ENCODE measurements at regions not wholly inside any gene's neighbourhood (a gene's known extent, or its start where the extent isn't known, plus 50 kb on each side); places are given as distances from the start of the nearest gene placed in this dataset.
A peak's percentile ranks its signal among the peaks of the same experiment; 100 is the strongest.
"Not testable (repeated sequence)": the region's sequence is repeated elsewhere in the genome, so short reads cannot be mapped to it uniquely, and the experiment has no call there.

- H3K4me3 ChIP-seq (ENCODE audit: low read depth, low read length) = no peak overlapping the region
- no peaks in the 10 kb centered on the region for H3K36me3 ChIP-seq (ENCODE audit: insufficient read depth, low read length)
- H3K79me2 ChIP-seq (ENCODE audit: control insufficient read depth, insufficient read depth, low read length, unreplicated experiment) = no peaks in the 10 kb centered on the region
- no peaks in the 10 kb centered on the region for H3K4me1 ChIP-seq (ENCODE audit: control insufficient read depth, insufficient read depth, low read length, unreplicated experiment)
- H3K27ac ChIP-seq (ENCODE audit: low read depth, low read length) = no peak overlapping the region
- H3K27me3 ChIP-seq (ENCODE audit: insufficient read depth, low read length) = peaks cover 5% of the 10 kb centered on the region; the same call in 1 of the 2 replicates
- no peak overlapping the region for H2AFZ ChIP-seq (ENCODE audit: low read length, unreplicated experiment)
These were observed 57.5 kb upstream of the PLPPR5 start for GRCh38 chr1:99062192-99062591.

- H3K27me3 ChIP-seq (ENCODE audit: insufficient read depth, low read length) = peaks cover 8% of the 10 kb centered on the region
- H3K36me3 ChIP-seq (ENCODE audit: insufficient read depth, low read length) = no peaks in the 10 kb centered on the region
- H3K27ac ChIP-seq (ENCODE audit: low read depth, low read length) = no peak overlapping the region
- no peaks in the 10 kb centered on the region for H3K4me1 ChIP-seq (ENCODE audit: control insufficient read depth, insufficient read depth, low read length, unreplicated experiment)
- H3K4me3 ChIP-seq (ENCODE audit: low read depth, low read length) = no peak overlapping the region
- no peaks in the 10 kb centered on the region for H3K79me2 ChIP-seq (ENCODE audit: control insufficient read depth, insufficient read depth, low read length, unreplicated experiment)
- H2AFZ ChIP-seq (ENCODE audit: low read length, unreplicated experiment) = no peak overlapping the region
These were observed 64.5 kb upstream of the PLPPR5 start for GRCh38 chr1:99069146-99069545.

- H3K79me2 ChIP-seq (ENCODE audit: control insufficient read depth, insufficient read depth, low read length, unreplicated experiment); H3K27ac ChIP-seq (ENCODE audit: low read depth, low read length); H3K36me3 ChIP-seq (ENCODE audit: insufficient read depth, low read length); H3K4me1 ChIP-seq (ENCODE audit: control insufficient read depth, insufficient read depth, low read length, unreplicated experiment); H2AFZ ChIP-seq (ENCODE audit: low read length, unreplicated experiment); H3K4me3 ChIP-seq (ENCODE audit: low read depth, low read length): not testable (repeated sequence)
- H3K27me3 ChIP-seq (ENCODE audit: insufficient read depth, low read length) = peaks cover 32% of the 10 kb centered on the region; the same call in 1 of the 2 replicates
These were observed 73.9 kb upstream of the PLPPR5 start for GRCh38 chr1:99078529-99078928.

- Histone ChIP-seq H3K4me3 (ENCODE audit: low read depth, low read length) (no peak overlapping the region), H3K27ac (ENCODE audit: low read depth, low read length) (no peak overlapping the region), H3K79me2 (ENCODE audit: control insufficient read depth, insufficient read depth, low read length, unreplicated experiment) (no peaks in the 10 kb centered on the region), H3K4me1 (ENCODE audit: control insufficient read depth, insufficient read depth, low read length, unreplicated experiment) (no peaks in the 10 kb centered on the region), H2AFZ (ENCODE audit: low read length, unreplicated experiment) (no peak overlapping the region), H3K27me3 (ENCODE audit: insufficient read depth, low read length) (peaks cover 32% of the 10 kb centered on the region; the same call in 1 of the 2 replicates), H3K36me3 (ENCODE audit: insufficient read depth, low read length) (no peaks in the 10 kb centered on the region)
These were observed 77.7 kb upstream of the PLPPR5 start for GRCh38 chr1:99082366-99082765.

DNA sequence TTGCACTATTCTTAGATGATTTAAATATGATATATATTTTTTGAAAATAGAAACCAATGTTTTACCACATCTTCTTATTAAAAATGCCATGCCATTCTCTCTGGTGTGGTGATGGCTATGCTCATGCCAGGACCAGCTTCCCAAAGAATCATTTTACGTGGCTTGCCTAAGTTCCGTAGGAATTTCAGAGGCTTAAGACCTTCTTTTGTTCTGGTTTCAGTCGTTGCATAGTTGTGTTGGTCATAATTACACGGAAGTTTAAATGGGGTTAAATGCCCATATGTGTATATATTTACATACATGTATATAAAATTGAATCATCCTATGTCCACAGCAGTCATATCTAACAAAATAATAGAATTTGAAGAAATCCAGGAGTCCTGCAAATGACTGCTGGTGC is 78.7 kb upstream of the PLPPR5 start:
- no peak overlapping the region for H3K27ac ChIP-seq (ENCODE audit: low read depth, low read length)
- H3K4me3 ChIP-seq (ENCODE audit: low read depth, low read length) = no peak overlapping the region
- peaks cover 32% of the 10 kb centered on the region; the same call in 1 of the 2 replicates for H3K27me3 ChIP-seq (ENCODE audit: insufficient read depth, low read length)
- H3K4me1 ChIP-seq (ENCODE audit: control insufficient read depth, insufficient read depth, low read length, unreplicated experiment) = no peaks in the 10 kb centered on the region
- no peaks in the 10 kb centered on the region for H3K36me3 ChIP-seq (ENCODE audit: insufficient read depth, low read length)
- no peaks in the 10 kb centered on the region for H3K79me2 ChIP-seq (ENCODE audit: control insufficient read depth, insufficient read depth, low read length, unreplicated experiment)
- no peak overlapping the region for H2AFZ ChIP-seq (ENCODE audit: low read length, unreplicated experiment)

DNA sequence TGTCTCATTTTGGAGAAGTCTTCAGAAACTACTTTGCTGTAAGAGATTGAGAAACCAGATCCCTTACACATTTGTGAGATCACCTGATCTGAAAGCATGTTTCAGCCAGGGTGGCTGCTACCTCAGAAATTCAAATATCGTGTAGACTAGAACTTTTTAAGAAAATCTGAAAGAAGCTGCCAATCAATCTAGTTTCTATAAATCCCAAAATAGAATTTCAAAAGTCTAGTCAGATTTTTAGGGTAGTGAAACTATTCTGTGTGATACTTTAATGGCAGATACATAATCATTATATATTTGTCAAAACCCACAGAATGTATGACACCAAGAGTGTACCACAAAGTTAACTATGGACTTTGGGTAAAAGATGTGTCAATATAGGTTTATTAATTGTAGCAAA is 79.9 kb upstream of the PLPPR5 start:
- Histone ChIP-seq H3K36me3 (ENCODE audit: insufficient read depth, low read length) (no peaks in the 10 kb centered on the region), H3K79me2 (ENCODE audit: control insufficient read depth, insufficient read depth, low read length, unreplicated experiment) (no peaks in the 10 kb centered on the region), H3K27ac (ENCODE audit: low read depth, low read length) (no peak overlapping the region), H3K27me3 (ENCODE audit: insufficient read depth, low read length) (peaks cover 32% of the 10 kb centered on the region; the same call in 1 of the 2 replicates), H3K4me1 (ENCODE audit: control insufficient read depth, insufficient read depth, low read length, unreplicated experiment) (no peaks in the 10 kb centered on the region), H3K4me3 (ENCODE audit: low read depth, low read length) (no peak overlapping the region), H2AFZ (ENCODE audit: low read length, unreplicated experiment) (no peak overlapping the region)

GRCh38 chr1:99086057-99086456 is 81.4 kb upstream of the PLPPR5 start:
- Histone ChIP-seq H3K27me3 (ENCODE audit: insufficient read depth, low read length) (peaks cover 27% of the 10 kb centered on the region; the same call in 1 of the 2 replicates), H3K27ac (ENCODE audit: low read depth, low read length) (no peak overlapping the region), H3K4me3 (ENCODE audit: low read depth, low read length) (no peak overlapping the region), H3K36me3 (ENCODE audit: insufficient read depth, low read length) (no peaks in the 10 kb centered on the region), H3K4me1 (ENCODE audit: control insufficient read depth, insufficient read depth, low read length, unreplicated experiment) (no peaks in the 10 kb centered on the region), H2AFZ (ENCODE audit: low read length, unreplicated experiment) (no peak overlapping the region), H3K79me2 (ENCODE audit: control insufficient read depth, insufficient read depth, low read length, unreplicated experiment) (no peaks in the 10 kb centered on the region)

GRCh38 chr1:99098589-99098988 is 93.9 kb upstream of the PLPPR5 start:
- H3K4me1 ChIP-seq (ENCODE audit: control insufficient read depth, insufficient read depth, low read length, unreplicated experiment) = no peaks in the 10 kb centered on the region
- no peak overlapping the region for H2AFZ ChIP-seq (ENCODE audit: low read length, unreplicated experiment)
- H3K79me2 ChIP-seq (ENCODE audit: control insufficient read depth, insufficient read depth, low read length, unreplicated experiment) = no peaks in the 10 kb centered on the region
- no peak overlapping the region for H3K27ac ChIP-seq (ENCODE audit: low read depth, low read length)
- no peak overlapping the region for H3K4me3 ChIP-seq (ENCODE audit: low read depth, low read length)
- no peaks in the 10 kb centered on the region for H3K36me3 ChIP-seq (ENCODE audit: insufficient read depth, low read length)
- 0 out of 2 replicates have a peak, but pooled peaks cover 2% of the 10 kb centered on the region for H3K27me3 ChIP-seq (ENCODE audit: insufficient read depth, low read length)

GRCh38 chr1:99106274-99106673 is 101.6 kb upstream of the PLPPR5 start:
- H3K27me3 ChIP-seq (ENCODE audit: insufficient read depth, low read length) = no peaks in the 10 kb centered on the region
- no peaks in the 10 kb centered on the region for H3K79me2 ChIP-seq (ENCODE audit: control insufficient read depth, insufficient read depth, low read length, unreplicated experiment)
- no peak overlapping the region for H2AFZ ChIP-seq (ENCODE audit: low read length, unreplicated experiment)
- H3K27ac ChIP-seq (ENCODE audit: low read depth, low read length) = no peak overlapping the region
- no peaks in the 10 kb centered on the region for H3K36me3 ChIP-seq (ENCODE audit: insufficient read depth, low read length)
- H3K4me1 ChIP-seq (ENCODE audit: control insufficient read depth, insufficient read depth, low read length, unreplicated experiment) = no peaks in the 10 kb centered on the region
- H3K4me3 ChIP-seq (ENCODE audit: low read depth, low read length) = no peak overlapping the region

- Histone ChIP-seq H2AFZ (ENCODE audit: low read length, unreplicated experiment) (no peak overlapping the region), H3K36me3 (ENCODE audit: insufficient read depth, low read length) (no peaks in the 10 kb centered on the region), H3K27me3 (ENCODE audit: insufficient read depth, low read length) (no peaks in the 10 kb centered on the region), H3K4me3 (ENCODE audit: low read depth, low read length) (no peak overlapping the region), H3K4me1 (ENCODE audit: control insufficient read depth, insufficient read depth, low read length, unreplicated experiment) (no peaks in the 10 kb centered on the region), H3K79me2 (ENCODE audit: control insufficient read depth, insufficient read depth, low read length, unreplicated experiment) (no peaks in the 10 kb centered on the region), H3K27ac (ENCODE audit: low read depth, low read length) (no peak overlapping the region)
These were observed 103.0 kb upstream of the PLPPR5 start for GRCh38 chr1:99107680-99108079.

DNA sequence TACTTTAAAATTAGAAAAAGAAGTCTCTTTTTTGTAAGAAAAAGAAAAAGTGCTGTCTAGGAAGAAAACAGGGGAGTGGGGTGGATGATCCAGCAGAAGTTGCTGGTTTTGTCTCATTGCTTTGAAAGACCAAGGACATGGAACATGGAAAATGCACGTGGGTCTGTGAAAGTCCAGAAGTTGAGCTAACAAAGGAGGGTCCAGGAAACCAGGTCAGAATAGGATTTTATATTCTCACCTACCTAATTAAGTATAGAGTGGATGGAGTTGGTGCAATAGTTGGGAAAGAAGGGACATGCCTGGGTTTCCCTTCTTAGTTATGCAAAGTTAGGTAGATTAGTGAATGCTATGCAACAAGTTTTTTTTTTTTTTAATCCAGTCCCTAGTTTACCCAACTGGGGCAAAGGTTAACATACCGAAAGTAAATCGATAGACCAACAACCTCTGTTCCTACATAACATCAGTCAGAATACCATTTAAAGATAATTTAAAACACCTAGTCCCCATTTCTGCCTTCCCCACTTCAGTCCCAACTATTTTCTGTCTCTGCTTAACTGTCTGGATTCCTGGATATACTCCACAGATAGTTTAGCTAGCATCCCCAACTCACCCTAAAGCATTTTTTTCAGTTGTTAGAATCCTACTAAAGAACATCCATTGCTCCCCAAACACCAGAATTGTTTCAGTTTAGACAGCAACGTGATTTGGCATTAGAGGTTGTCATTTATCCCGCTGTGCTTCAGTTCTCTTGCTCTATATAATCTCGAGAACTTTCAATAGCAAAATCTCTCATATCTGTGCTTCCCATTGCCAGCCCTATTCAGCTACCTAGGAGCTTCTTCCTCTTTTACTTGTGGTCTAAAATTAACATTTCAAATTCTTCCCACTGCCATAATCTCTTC is 105.7 kb upstream of the PLPPR5 start:
- H3K27ac ChIP-seq (ENCODE audit: low read depth, low read length) = no peak overlapping the region
- H2AFZ ChIP-seq (ENCODE audit: low read length, unreplicated experiment) = peak overlapping the region; percentile 0
- no peaks in the 10 kb centered on the region for H3K79me2 ChIP-seq (ENCODE audit: control insufficient read depth, insufficient read depth, low read length, unreplicated experiment)
- no peaks in the 10 kb centered on the region for H3K36me3 ChIP-seq (ENCODE audit: insufficient read depth, low read length)
- H3K4me1 ChIP-seq (ENCODE audit: control insufficient read depth, insufficient read depth, low read length, unreplicated experiment) = no peaks in the 10 kb centered on the region
- 0 out of 2 replicates have a peak overlapping the region, but pooled peaks have one; percentile 19 for H3K4me3 ChIP-seq (ENCODE audit: low read depth, low read length)
- H3K27me3 ChIP-seq (ENCODE audit: insufficient read depth, low read length) = 0 out of 2 replicates have a peak, but pooled peaks cover 6% of the 10 kb centered on the region

Measured in ACC112 (cell line).